Uterus (tissue), 2 donors: ENCODE measurements at regions not wholly inside any gene's neighbourhood (a gene's known extent, or its start where the extent isn't known, plus 50 kb on each side); places are given as distances from the start of the nearest gene placed in this dataset.

Experiments
- CTCF ChIP-seq, 4 experiments: fragments of 200-600 bp in 2 of 4; fragments of 450-650 bp in 2 of 4; sonication (generic) in 2 of 4; IDR thresholded peaks; one replicate each; pipeline ENCODE4 v1.5.1; 2016 to 2019; ENCODE audit warnings: antibody characterized with exemption in 4 of 4, mild to moderate bottlenecking in 2 of 4, moderate library complexity in 1 of 4
- POLR2A ChIP-seq, 2 donors: fragments of 450-650 bp; IDR thresholded peaks; one replicate each; pipeline ENCODE4 v1.6.1; 2016; ENCODE audit warnings: antibody characterized with exemption in 2 of 2, mild to moderate bottlenecking in 1 of 2, moderate library complexity in 1 of 2

- TF ChIP-seq CTCF (IDR thresholded peaks at IDR 0.05): no peak
- no peak for TF ChIP-seq POLR2A (IDR thresholded peaks at IDR 0.05)
Observed at GRCh38 chr4:186898367-186898766, 174.7 kb upstream of the FAT1 start.
